HepG2 (cell line): ENCODE measurements at regions not wholly inside any gene's neighbourhood (a gene's known extent, or its start where the extent isn't known, plus 50 kb on each side); places are given as distances from the start of the nearest gene placed in this dataset.

Source experiments
- ATAC-seq: fragments of 200-7000 bp; cut with Tn5 transposase; 3 replicates; pipeline ENCODE4 v1.9.1; 2020; ENCODE audit warnings: mild to moderate bottlenecking, moderate library complexity
- BruUV-seq: library from RNA; stranded (reverse); fragments of 400-500 nt; replicated peaks from 2 replicates; lab custom pipeline; 2021; lab: Mats Ljungman, UMichigan
- CTCF ChIA-PET: fragments of 300-600 bp; formaldehyde crosslinking; extraction: SDS; loops from one replicate; lab custom pipeline; 2021; ENCODE audit warnings: low total read pairs, inconsistent platforms, low intra/inter-chr PET ratio; lab: Yijun Ruan, JAX
- POLR2A ChIA-PET: fragments of 350-600 bp; sonication (Branson Sonifier 250); formaldehyde crosslinking; loops from one replicate; lab custom pipeline; 2020; ENCODE audit warnings: antibody characterized with exemption, inconsistent platforms; lab: Yijun Ruan, JAX
- DNase-seq: peaks from one replicate; pipeline ENCODE4 v3.0.0-alpha.2; 2015; ENCODE audit warnings: low spot score
- FAIRE-seq: peaks from 3 replicates; lab custom pipeline; 2011; peaks lifted over from hg19 to GRCh38; lab: Jason Lieb, UNC
- H2AFZ ChIP-seq: one replicate; pipeline ENCODE4 v1.6.1; 2011; ENCODE audit warnings: low read length, inconsistent platforms
- H3K27ac ChIP-seq: fragments of 300-600 bp; 3 replicates; pipeline ENCODE4 v1.8.0; 2011; ENCODE audit warnings: mixed run types, mild to moderate bottlenecking, mixed read lengths, low read length, inconsistent platforms; ENCODE audit not compliant: insufficient read depth; ENCODE audit errors: extremely low read length
- H3K27me3 ChIP-seq, 2 experiments: fragments of 200-600 bp in 1 of 2; 2 replicates in 1 of 2; 3 replicates in 1 of 2; pipeline versions ENCODE4 v1.6.0 to v1.8.0; 2011; ENCODE audit warnings: low read length in 2 of 2, mild to moderate bottlenecking in 2 of 2, moderate library complexity in 2 of 2, inconsistent platforms in 1 of 2; ENCODE audit not compliant: insufficient read depth in 2 of 2, control insufficient read depth in 1 of 2
- H3K36me3 ChIP-seq, 2 experiments: fragments of 200-600 bp in 1 of 2; replicated peaks in 1 of 2; 2 replicates in 1 of 2; 3 replicates in 1 of 2; pipeline versions ENCODE4 v1.5.1 to v1.8.0; 2011; ENCODE audit warnings: low read length in 2 of 2, inconsistent platforms in 1 of 2; ENCODE audit not compliant: insufficient read depth in 2 of 2, control insufficient read depth in 1 of 2
- H3K4me1 ChIP-seq: 2 replicates; pipeline ENCODE4 v1.5.1; 2012; ENCODE audit warnings: low read length, inconsistent platforms; ENCODE audit not compliant: insufficient read depth
- H3K4me2 ChIP-seq: 2 replicates; pipeline ENCODE4 v1.6.0; 2011; ENCODE audit warnings: low read depth, low read length, inconsistent platforms
- H3K4me3 ChIP-seq, 3 experiments: fragments of 200-600 bp in 1 of 3; sonication (generic), shearing (Covaris generic) in 1 of 3; replicated peaks in 1 of 3; 2 replicates each; pipeline ENCODE4 v1.5.1; 2011 to 2016; ENCODE audit warnings: low read length in 3 of 3, inconsistent platforms in 2 of 3, low read depth in 2 of 3, mild to moderate bottlenecking in 2 of 3, control low read depth in 1 of 3, mixed read lengths in 1 of 3; ENCODE audit not compliant: insufficient read depth in 1 of 3
- H3K79me2 ChIP-seq: one replicate; pipeline ENCODE4 v1.6.1; 2011; ENCODE audit warnings: low read length, inconsistent platforms; ENCODE audit not compliant: insufficient read depth
- H3K9ac ChIP-seq: 2 replicates; pipeline ENCODE4 v1.6.0; 2011; ENCODE audit warnings: mild to moderate bottlenecking, low read depth, low read length, inconsistent platforms; ENCODE audit not compliant: insufficient read depth
- H3K9me3 ChIP-seq: 2 replicates; pipeline ENCODE4 v1.5.1; 2012; ENCODE audit warnings: mild to moderate bottlenecking, low read length
- H4K20me1 ChIP-seq: 2 replicates; pipeline ENCODE4 v1.6.0; 2011; ENCODE audit warnings: inconsistent platforms, mild to moderate bottlenecking, low read length, moderate library complexity; ENCODE audit not compliant: insufficient read depth
- AGO2 ChIP-seq: fragments of 200-400 bp; formaldehyde crosslinking; optimal IDR thresholded peaks from 2 replicates; pipeline ENCODE3; 2017; ENCODE audit warnings: mild to moderate bottlenecking, low read depth, low read length, moderate library complexity
- ARHGAP35 ChIP-seq: sonication (generic); formaldehyde crosslinking; IDR thresholded peaks from 2 replicates; pipeline ENCODE4 v1.9.0; 2022; ENCODE audit warnings: mild to moderate bottlenecking, inconsistent platforms, moderate library complexity, missing genetic modification reagents, borderline replicate concordance
- ATAD3A ChIP-seq: sonication (generic); formaldehyde crosslinking; IDR thresholded peaks from 2 replicates; pipeline ENCODE4 v1.4.0; 2020; ENCODE audit warnings: missing genetic modification reagents
- NFE2L2 ChIP-seq: fragments of 150-350 bp; IDR thresholded peaks from 2 replicates; pipeline ENCODE4 v1.6.1; 2014; ENCODE audit warnings: low read length
- SIN3B ChIP-seq: fragments of 150-350 bp; IDR thresholded peaks from 2 replicates; pipeline ENCODE4 v1.6.1; 2014; ENCODE audit warnings: low read length
- SRF ChIP-seq: IDR thresholded peaks from 2 replicates; pipeline ENCODE4 v1.6.1; 2011; ENCODE audit warnings: mild to moderate bottlenecking, low read depth, low read length, moderate library complexity
- STAT5B ChIP-seq: sonication (generic); formaldehyde crosslinking; IDR thresholded peaks from 2 replicates; pipeline ENCODE4 v1.4.0; 2020; ENCODE audit warnings: missing genetic modification reagents
- ZBTB1 ChIP-seq: sonication (generic); formaldehyde crosslinking; IDR thresholded peaks from 2 replicates; pipeline ENCODE4 v1.4.0; 2020; ENCODE audit warnings: missing genetic modification reagents, borderline replicate concordance
- ZFP36L2 ChIP-seq: sonication (generic); formaldehyde crosslinking; IDR thresholded peaks from 2 replicates; pipeline ENCODE4 v1.4.0; 2020; ENCODE audit warnings: missing genetic modification reagents
- ZNF501 ChIP-seq: sonication (generic); formaldehyde crosslinking; IDR thresholded peaks from 2 replicates; pipeline ENCODE4 v1.5.1; 2020; ENCODE audit warnings: mild to moderate bottlenecking, moderate library complexity, missing genetic modification reagents
- ZNF644 ChIP-seq: IDR thresholded peaks from 2 replicates; pipeline ENCODE4 v1.6.1; 2016; ENCODE audit warnings: low read depth
- ZSCAN31 ChIP-seq: sonication (generic); formaldehyde crosslinking; IDR thresholded peaks from 2 replicates; pipeline ENCODE4 v1.5.0; 2020; ENCODE audit warnings: low read depth, mild to moderate bottlenecking, missing genetic modification reagents
- WGBS: methylation state at CpG from one replicate; pipeline ENCODE4 v1.1.6; 2017; ENCODE audit warnings: low lambda C conversion rate; 5-methylcytosine and 5-hydroxymethylcytosine counted together
- in situ Hi-C: cut with HindIII; loops from 2 replicates; pipeline ENCODE4 v1.10.0; 2017; ENCODE audit warnings: low pct_unique_long_range_greater_than_20kb; ENCODE audit not compliant: extremely low pct_ligation_motif_present
- intact Hi-C: fragments of 100-400 bp; cut with micrococcal nuclease; formaldehyde crosslinking; loops from one replicate; pipeline ENCODE4 v1.10.0; 2022; ENCODE audit not compliant: unreplicated experiment
- TF ChIP-seq, protein P1 (sequence below): fragments of 450-650 bp; IDR thresholded peaks from 2 replicates; pipeline ENCODE4 v1.6.1; 2017; ENCODE audit warnings: mild to moderate bottlenecking
- TF ChIP-seq, protein P2 (sequence below): sonication (generic); formaldehyde crosslinking; IDR thresholded peaks from 2 replicates; pipeline ENCODE4 v1.8.0; 2022; ENCODE audit warnings: mild to moderate bottlenecking, missing genetic modification reagents; ENCODE audit not compliant: insufficient replicate concordance
- TF ChIP-seq, protein P3 (sequence below): sonication (generic); formaldehyde crosslinking; IDR thresholded peaks from 2 replicates; pipeline ENCODE4 v1.8.0; 2022; ENCODE audit warnings: missing genetic modification reagents, low read depth, mild to moderate bottlenecking, borderline replicate concordance
- TF ChIP-seq, protein P4 (sequence below): sonication (generic); formaldehyde crosslinking; conservative IDR thresholded peaks from 2 replicates; pipeline ENCODE4 v1.8.0; 2022; ENCODE audit warnings: mild to moderate bottlenecking, moderate library complexity, missing genetic modification reagents

DNA sequence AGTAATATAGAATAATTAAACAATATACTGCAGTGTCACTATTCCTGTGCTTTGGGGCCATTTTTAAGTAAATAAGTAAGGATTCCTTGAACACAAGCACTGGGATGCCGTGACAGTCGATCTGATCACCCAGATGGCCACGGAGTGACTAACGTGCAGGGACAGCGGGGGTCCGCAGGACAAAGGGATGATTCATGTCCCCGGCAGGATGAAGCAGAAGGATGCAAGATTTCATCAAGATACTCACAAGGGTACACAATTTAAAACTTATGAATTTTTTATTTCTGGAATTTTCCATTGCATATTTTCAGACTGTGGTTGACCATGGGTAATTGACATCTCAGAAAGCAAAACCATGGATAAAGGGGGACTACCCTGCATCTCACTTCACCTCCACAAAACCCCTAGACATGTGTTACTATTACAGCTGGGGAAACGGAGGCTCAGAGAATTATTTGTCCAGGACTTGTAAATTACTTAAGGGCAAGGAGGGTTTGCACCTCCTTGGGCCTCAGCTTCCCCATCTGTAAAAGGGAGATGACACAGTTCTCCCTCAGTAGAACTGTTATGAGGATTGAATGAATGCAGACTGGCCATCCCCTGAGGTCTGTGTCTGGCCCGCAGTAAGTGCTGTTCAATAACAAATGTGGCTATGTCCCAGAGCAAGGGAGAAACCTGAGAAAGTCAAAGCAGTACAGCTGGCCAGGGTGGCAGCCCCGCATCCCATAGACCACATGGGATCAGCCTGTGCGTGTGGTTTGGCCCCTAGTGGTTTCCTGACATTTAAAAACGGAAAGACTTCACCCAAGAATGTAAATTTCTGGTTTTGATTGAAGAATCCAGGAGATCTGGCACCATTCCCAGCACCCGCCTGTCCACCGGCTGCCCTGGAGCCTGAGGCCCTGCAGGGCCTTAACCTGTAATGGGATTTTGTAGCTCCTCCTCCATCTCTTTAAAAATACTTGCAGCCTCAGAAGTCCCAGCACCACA lies 235.5 kb downstream of the BMP7 start:
- no peaks in the 10 kb centered on the region for H3K4me1 ChIP-seq
- H3K36me3 ChIP-seq: no peaks in the 10 kb centered on the region
- no peak for FAIRE-seq
- WGBS: 35% methylated on average over 14 of the region's 14 CpGs
- no peak overlapping the region for H2AFZ ChIP-seq
- no peak overlapping the region for H3K27ac ChIP-seq
- no peak for DNase-seq
- no peaks in the 10 kb centered on the region for H4K20me1 ChIP-seq
- CTCF ChIA-PET: no interaction called here
- H3K27me3 ChIP-seq: peaks cover 1 to 4% of the 10 kb centered on the region in 2 experiments; a peak in 1 of 5 replicates
- POLR2A ChIA-PET: no interaction called here
- no peaks in the 10 kb centered on the region for H3K9me3 ChIP-seq
- no peak overlapping the region for H3K4me2 ChIP-seq
- intact Hi-C loops (no loop called here), in situ Hi-C loops (no loop called here)
- no peak for ATAC-seq
- no TSS peak for BruUV-seq
- H3K9ac ChIP-seq: no peak overlapping the region
- H3K79me2 ChIP-seq: no peaks in the 10 kb centered on the region
- H3K4me3 ChIP-seq: no peak overlapping the region
- TF ChIP-seq ZSCAN31 (CRISPR knock-in tag): no peak
- TF ChIP-seq, protein P1, sequence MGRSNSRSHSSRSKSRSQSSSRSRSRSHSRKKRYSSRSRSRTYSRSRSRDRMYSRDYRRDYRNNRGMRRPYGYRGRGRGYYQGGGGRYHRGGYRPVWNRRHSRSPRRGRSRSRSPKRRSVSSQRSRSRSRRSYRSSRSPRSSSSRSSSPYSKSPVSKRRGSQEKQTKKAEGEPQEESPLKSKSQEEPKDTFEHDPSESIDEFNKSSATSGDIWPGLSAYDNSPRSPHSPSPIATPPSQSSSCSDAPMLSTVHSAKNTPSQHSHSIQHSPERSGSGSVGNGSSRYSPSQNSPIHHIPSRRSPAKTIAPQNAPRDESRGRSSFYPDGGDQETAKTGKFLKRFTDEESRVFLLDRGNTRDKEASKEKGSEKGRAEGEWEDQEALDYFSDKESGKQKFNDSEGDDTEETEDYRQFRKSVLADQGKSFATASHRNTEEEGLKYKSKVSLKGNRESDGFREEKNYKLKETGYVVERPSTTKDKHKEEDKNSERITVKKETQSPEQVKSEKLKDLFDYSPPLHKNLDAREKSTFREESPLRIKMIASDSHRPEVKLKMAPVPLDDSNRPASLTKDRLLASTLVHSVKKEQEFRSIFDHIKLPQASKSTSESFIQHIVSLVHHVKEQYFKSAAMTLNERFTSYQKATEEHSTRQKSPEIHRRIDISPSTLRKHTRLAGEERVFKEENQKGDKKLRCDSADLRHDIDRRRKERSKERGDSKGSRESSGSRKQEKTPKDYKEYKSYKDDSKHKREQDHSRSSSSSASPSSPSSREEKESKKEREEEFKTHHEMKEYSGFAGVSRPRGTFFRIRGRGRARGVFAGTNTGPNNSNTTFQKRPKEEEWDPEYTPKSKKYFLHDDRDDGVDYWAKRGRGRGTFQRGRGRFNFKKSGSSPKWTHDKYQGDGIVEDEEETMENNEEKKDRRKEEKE: no peak
- TF ChIP-seq STAT5B (CRISPR knock-in tag): no peak
- TF ChIP-seq, protein P2, sequence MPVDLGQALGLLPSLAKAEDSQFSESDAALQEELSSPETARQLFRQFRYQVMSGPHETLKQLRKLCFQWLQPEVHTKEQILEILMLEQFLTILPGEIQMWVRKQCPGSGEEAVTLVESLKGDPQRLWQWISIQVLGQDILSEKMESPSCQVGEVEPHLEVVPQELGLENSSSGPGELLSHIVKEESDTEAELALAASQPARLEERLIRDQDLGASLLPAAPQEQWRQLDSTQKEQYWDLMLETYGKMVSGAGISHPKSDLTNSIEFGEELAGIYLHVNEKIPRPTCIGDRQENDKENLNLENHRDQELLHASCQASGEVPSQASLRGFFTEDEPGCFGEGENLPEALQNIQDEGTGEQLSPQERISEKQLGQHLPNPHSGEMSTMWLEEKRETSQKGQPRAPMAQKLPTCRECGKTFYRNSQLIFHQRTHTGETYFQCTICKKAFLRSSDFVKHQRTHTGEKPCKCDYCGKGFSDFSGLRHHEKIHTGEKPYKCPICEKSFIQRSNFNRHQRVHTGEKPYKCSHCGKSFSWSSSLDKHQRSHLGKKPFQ: no peak
- no peak for TF ChIP-seq ZFP36L2 (CRISPR knock-in tag)
- no peak for TF ChIP-seq ZBTB1
- TF ChIP-seq SIN3B: no peak
- TF ChIP-seq ARHGAP35 (CRISPR knock-in tag): no peak
- TF ChIP-seq, protein P3, sequence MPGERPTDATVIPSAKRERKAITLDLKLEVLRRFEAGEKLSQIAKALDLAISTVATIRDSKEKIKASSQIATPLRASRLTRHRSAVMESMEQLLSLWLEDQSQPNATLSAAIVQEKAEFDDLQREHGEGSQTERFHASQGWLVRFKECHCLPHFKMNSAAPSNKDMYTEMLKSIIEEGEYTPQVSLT (CRISPR knock-in tag): no peak
- no peak for TF ChIP-seq NFE2L2
- no peak for TF ChIP-seq SRF
- TF ChIP-seq ATAD3A (CRISPR knock-in tag): no peak
- no peak for TF ChIP-seq ZNF644
- TF ChIP-seq ZNF501: no peak
- no peak for TF ChIP-seq AGO2
- TF ChIP-seq, protein P4, sequence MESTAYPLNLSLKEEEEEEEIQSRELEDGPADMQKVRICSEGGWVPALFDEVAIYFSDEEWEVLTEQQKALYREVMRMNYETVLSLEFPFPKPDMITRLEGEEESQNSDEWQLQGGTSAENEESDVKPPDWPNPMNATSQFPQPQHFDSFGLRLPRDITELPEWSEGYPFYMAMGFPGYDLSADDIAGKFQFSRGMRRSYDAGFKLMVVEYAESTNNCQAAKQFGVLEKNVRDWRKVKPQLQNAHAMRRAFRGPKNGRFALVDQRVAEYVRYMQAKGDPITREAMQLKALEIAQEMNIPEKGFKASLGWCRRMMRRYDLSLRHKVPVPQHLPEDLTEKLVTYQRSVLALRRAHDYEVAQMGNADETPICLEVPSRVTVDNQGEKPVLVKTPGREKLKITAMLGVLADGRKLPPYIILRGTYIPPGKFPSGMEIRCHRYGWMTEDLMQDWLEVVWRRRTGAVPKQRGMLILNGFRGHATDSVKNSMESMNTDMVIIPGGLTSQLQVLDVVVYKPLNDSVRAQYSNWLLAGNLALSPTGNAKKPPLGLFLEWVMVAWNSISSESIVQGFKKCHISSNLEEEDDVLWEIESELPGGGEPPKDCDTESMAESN (CRISPR knock-in tag): no peak
